GM12878 (cell line): ENCODE measurements at regions not wholly inside any gene's neighbourhood (a gene's known extent, or its start where the extent isn't known, plus 50 kb on each side); places are given as distances from the start of the nearest gene placed in this dataset.
A peak's percentile ranks its signal among the peaks of the same experiment; 100 is the strongest.

Experiments used
- ATAC-seq: fragments of 200-7000 bp; cut with Tn5 transposase; 3 replicates; pipeline ENCODE4 v1.9.1; 2020; ENCODE audit warnings: mild to moderate bottlenecking, moderate library complexity
- BruUV-seq: library from RNA; stranded (reverse); fragments of 400-500 nt; replicated peaks from 2 replicates; lab custom pipeline; 2021; lab: Mats Ljungman, UMichigan
- CTCF ChIA-PET: fragments of 300-600 bp; sonication (Branson Sonifier 250); formaldehyde crosslinking; extraction: SDS; loops from one replicate; lab custom pipeline; 2021; ENCODE audit warnings: inconsistent platforms; lab: Yijun Ruan, JAX
- POLR2A ChIA-PET: fragments of 350-600 bp; formaldehyde crosslinking; extraction: SDS; loops from one replicate; lab custom pipeline; 2021; ENCODE audit warnings: inconsistent platforms; lab: Charles Lee
- RAD21 ChIA-PET: fragments of 300-600 bp; sonication (Branson Sonifier 250); formaldehyde crosslinking; loops from one replicate; lab custom pipeline; 2023; ENCODE audit warnings: antibody characterized with exemption; ENCODE audit not compliant: unreplicated experiment; lab: Charles Lee
- SMC1A ChIA-PET: fragments of 300-600 bp; sonication (Branson Sonifier 250); formaldehyde crosslinking; loops from one replicate; lab custom pipeline; 2023; ENCODE audit not compliant: unreplicated experiment, uncharacterized antibody; lab: Charles Lee
- DNase-seq: peaks from one replicate; pipeline ENCODE4 v3.0.0-alpha.2; 2011; ENCODE audit warnings: low read depth, low spot score
- FAIRE-seq: peaks from 3 replicates; lab custom pipeline; 2011; peaks lifted over from hg19 to GRCh38; lab: Jason Lieb, UNC
- H2AFZ ChIP-seq: 2 replicates; pipeline ENCODE4 v1.6.0; 2011; ENCODE audit warnings: low read depth, low read length, control low read depth; ENCODE audit not compliant: control insufficient read depth
- H3K27ac ChIP-seq: 2 replicates; pipeline ENCODE4 v1.5.1; 2011; ENCODE audit warnings: control low read depth; ENCODE audit not compliant: control insufficient read depth, insufficient read depth
- H3K27me3 ChIP-seq, 2 experiments: replicated peaks in 1 of 2; 2 replicates each; pipeline versions ENCODE4 v1.6.0 to v1.6.1; 2011; ENCODE audit warnings: low read length in 1 of 2; ENCODE audit not compliant: control insufficient read depth in 2 of 2, insufficient read depth in 2 of 2
- H3K36me3 ChIP-seq, 2 experiments: 2 replicates each; pipeline ENCODE4 v1.5.1; 2011; ENCODE audit warnings: low read length in 1 of 2; ENCODE audit not compliant: control insufficient read depth in 2 of 2, insufficient read depth in 2 of 2
- H3K4me1 ChIP-seq: 2 replicates; pipeline ENCODE4 v1.6.1; 2011; ENCODE audit warnings: mild to moderate bottlenecking, low read length, moderate library complexity, mixed read lengths; ENCODE audit not compliant: control insufficient read depth, insufficient read depth
- H3K4me2 ChIP-seq: 2 replicates; pipeline ENCODE4 v1.6.0; 2011; ENCODE audit warnings: control low read depth; ENCODE audit not compliant: control insufficient read depth, insufficient read depth
- H3K4me3 ChIP-seq: fragments of 200-600 bp; sonication (generic); 2 replicates; pipeline ENCODE4 v1.5.1; 2016
- H3K79me2 ChIP-seq: 2 replicates; pipeline ENCODE4 v1.6.0; 2011; ENCODE audit warnings: low read length; ENCODE audit not compliant: control insufficient read depth, insufficient read depth
- H3K9ac ChIP-seq: 2 replicates; pipeline ENCODE4 v1.8.0; 2011; ENCODE audit warnings: low read length, control low read depth, mixed read lengths; ENCODE audit not compliant: control insufficient read depth, insufficient read depth
- H3K9me3 ChIP-seq: replicated peaks from 3 replicates; pipeline ENCODE4 v1.5.1; 2011; ENCODE audit warnings: mild to moderate bottlenecking, low read length; ENCODE audit not compliant: control insufficient read depth, insufficient read depth
- H4K20me1 ChIP-seq: 2 replicates; pipeline ENCODE4 v1.6.0; 2011; ENCODE audit not compliant: control insufficient read depth, insufficient read depth
- CBFB ChIP-seq: IDR thresholded peaks from 2 replicates; pipeline ENCODE4 v1.6.1; 2016; ENCODE audit warnings: antibody characterized with exemption, low read depth
- EGR1 ChIP-seq, 2 experiments: IDR thresholded peaks; 1 replicate in 1 of 2; 2 replicates in 1 of 2; pipeline ENCODE4 v1.6.1; 2011 to 2012; ENCODE audit warnings: low read depth in 2 of 2, low read length in 2 of 2, borderline replicate concordance in 1 of 2, mild to moderate bottlenecking in 1 of 2, moderate library complexity in 1 of 2
- JUNB ChIP-seq: IDR thresholded peaks from 2 replicates; pipeline ENCODE4 v1.6.1; 2016; ENCODE audit warnings: antibody characterized with exemption, mild to moderate bottlenecking
- KLF5 ChIP-seq: fragments of 450-650 bp; IDR thresholded peaks from 2 replicates; pipeline ENCODE4 v1.6.1; 2014; ENCODE audit warnings: mild to moderate bottlenecking; ENCODE audit not compliant: partially characterized antibody
- MEF2A ChIP-seq: IDR thresholded peaks from 2 replicates; pipeline ENCODE4 v1.6.1; 2011; ENCODE audit warnings: low read depth, mild to moderate bottlenecking, low read length, moderate library complexity; ENCODE audit not compliant: insufficient read depth
- MEF2B ChIP-seq: fragments of 450-650 bp; IDR thresholded peaks from 2 replicates; pipeline ENCODE4 v1.6.1; 2018; ENCODE audit warnings: mild to moderate bottlenecking, moderate library complexity; ENCODE audit not compliant: partially characterized antibody, poor library complexity, severe bottlenecking
- NFIC ChIP-seq: IDR thresholded peaks from 2 replicates; pipeline ENCODE4 v1.6.1; 2012; ENCODE audit warnings: low read depth, mild to moderate bottlenecking, inconsistent platforms, low read length, moderate library complexity
- NR2F1 ChIP-seq: fragments of 450-650 bp; conservative IDR thresholded peaks from 2 replicates; pipeline ENCODE4 v1.6.1; 2017; ENCODE audit warnings: mild to moderate bottlenecking
- PAX5 ChIP-seq: IDR thresholded peaks from 2 replicates; pipeline ENCODE4 v1.6.1; 2011; ENCODE audit warnings: low read depth, low read length, borderline replicate concordance
- RAD51 ChIP-seq: fragments of 450-650 bp; IDR thresholded peaks from 2 replicates; pipeline ENCODE4 v1.6.1; 2016; ENCODE audit warnings: moderate library complexity, mild to moderate bottlenecking, inconsistent platforms
- RUNX3 ChIP-seq: IDR thresholded peaks from 2 replicates; pipeline ENCODE4 v1.6.1; 2012; ENCODE audit warnings: low read length, inconsistent platforms
- STAT3 ChIP-seq: IDR thresholded peaks from 2 replicates; pipeline ENCODE4 v1.6.1; 2011; ENCODE audit warnings: low read depth, low read length, improper control_type of control experiment
- TAF1 ChIP-seq: IDR thresholded peaks from 2 replicates; pipeline ENCODE4 v1.6.1; 2011; ENCODE audit warnings: mild to moderate bottlenecking, low read depth, low read length, borderline replicate concordance
- ZNF384 ChIP-seq: IDR thresholded peaks from 2 replicates; pipeline ENCODE4 v1.6.1; 2012; ENCODE audit warnings: low read depth, mild to moderate bottlenecking, low read length, improper control_type of control experiment, borderline replicate concordance
- ZSCAN29 ChIP-seq: fragments of 450-650 bp; IDR thresholded peaks from 2 replicates; pipeline ENCODE4 v1.6.1; 2017; ENCODE audit warnings: mild to moderate bottlenecking, moderate library complexity
- ZZZ3 ChIP-seq: IDR thresholded peaks from 2 replicates; pipeline ENCODE4 v1.6.1; 2011; ENCODE audit warnings: low read depth; ENCODE audit not compliant: control insufficient read depth, insufficient read length
- WGBS: methylation state at CpG from one replicate; pipeline ENCODE4 v1.1.6; 2016; ENCODE audit warnings: low lambda C conversion rate; ENCODE audit not compliant: insufficient replicate concordance, insufficient coverage; ENCODE audit errors: missing lambda C conversion rate; 5-methylcytosine and 5-hydroxymethylcytosine counted together
- in situ Hi-C: fragments of 300-500 bp; cut with MboI; formaldehyde crosslinking; loops from 9 replicates; pipeline ENCODE4 v1.14.3; 2018; ENCODE audit warnings: mixed read lengths
- intact Hi-C: fragments of 100-400 bp; cut with micrococcal nuclease; formaldehyde crosslinking; loops from one replicate; pipeline ENCODE4 v1.14.2; 2022; ENCODE audit not compliant: unreplicated experiment
- TF ChIP-seq, protein P1 (sequence below): fragments of 450-650 bp; IDR thresholded peaks from 2 replicates; pipeline ENCODE4 v1.6.1; 2017; ENCODE audit warnings: low read depth, mild to moderate bottlenecking, moderate library complexity
- TF ChIP-seq, protein P2 (sequence below): fragments of 450-650 bp; IDR thresholded peaks from 2 replicates; pipeline ENCODE4 v1.6.1; 2016; ENCODE audit warnings: mild to moderate bottlenecking, moderate library complexity, borderline replicate concordance

DNA sequence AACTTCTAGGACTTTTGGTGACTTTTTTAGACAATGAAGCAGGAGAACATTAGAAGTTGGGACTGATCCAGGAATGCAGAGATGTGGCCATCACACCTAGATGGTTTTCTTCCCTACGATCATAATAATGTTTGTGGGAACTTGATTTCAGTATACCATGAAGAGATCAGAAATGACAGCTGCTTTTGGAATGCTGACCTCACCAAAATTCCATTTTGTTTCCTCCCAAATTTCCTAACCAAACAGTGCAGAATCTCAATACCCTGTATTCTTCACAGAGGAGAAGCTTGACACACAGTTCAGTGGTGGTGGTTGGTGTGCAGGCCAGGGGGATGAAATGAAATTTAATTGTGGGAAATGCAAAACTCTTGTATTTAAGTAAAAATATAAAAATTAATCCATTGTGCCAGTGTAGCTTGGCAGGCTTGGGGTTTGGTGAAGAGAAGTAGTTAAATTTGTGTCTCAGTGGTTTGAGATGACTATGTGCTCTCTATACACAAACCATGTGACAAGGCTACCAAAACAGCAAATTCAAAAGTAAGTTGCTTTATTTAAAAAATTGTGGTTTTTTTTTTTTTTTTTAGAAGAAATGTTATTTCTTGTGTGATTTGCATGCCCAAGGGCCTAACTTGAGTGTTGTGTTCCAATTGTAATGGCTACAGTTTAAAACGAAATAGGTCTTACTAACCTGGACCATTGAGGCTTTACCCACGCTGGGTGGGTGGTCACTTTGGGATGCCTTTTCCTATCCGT is 252.4 kb downstream of the LPIN1 start:
- CTCF ChIA-PET, result interaction anchor here (0.6 to 1.6 kb wide), 4 partner anchors 8 to 129 kb away, joined by 4 to 9 read pairs (median 4); no protein-coding TSS in a partner anchor
- no peaks in the 10 kb centered on the region for H3K27me3 ChIP-seq
- H2AFZ ChIP-seq, result no peak overlapping the region
- H3K4me3 ChIP-seq, result no peak overlapping the region
- H3K4me2 ChIP-seq, result peak overlapping the region; percentile 17
- DNase-seq (peak; percentile 40), FAIRE-seq (no peak), ATAC-seq (peak; percentile 78)
- 11% methylated on average over 4 of the region's 4 CpGs for WGBS
- peaks cover 3 to 4% of the 10 kb centered on the region in 2 experiments; a peak in 3 of 4 replicates for H3K36me3 ChIP-seq
- SMC1A ChIA-PET, result interaction anchor here (0.7 to 2.6 kb wide), 18 partner anchors 7 to 168 kb away, joined by 3 to 15 read pairs (median 4); no protein-coding TSS in a partner anchor
- H4K20me1 ChIP-seq, result no peaks in the 10 kb centered on the region
- RAD21 ChIA-PET, result interaction anchor here (0.7 to 3.1 kb wide), 11 partner anchors 8 to 136 kb away, joined by 3 to 10 read pairs (median 4); no protein-coding TSS in a partner anchor
- no TSS peak for BruUV-seq
- H3K79me2 ChIP-seq, result no peaks in the 10 kb centered on the region; the same call in 1 of the 2 replicates
- H3K9ac ChIP-seq, result no peak overlapping the region
- POLR2A ChIA-PET, result interaction anchor here (0.7 to 2.8 kb wide), 4 partner anchors 11 to 131 kb away, joined by 3 to 11 read pairs (median 4); no protein-coding TSS in a partner anchor
- H3K4me1 ChIP-seq, result peaks cover 17% of the 10 kb centered on the region
- H3K27ac ChIP-seq, result peak overlapping the region; percentile 50
- in situ Hi-C loops (no loop called here), intact Hi-C loops (no loop called here)
- H3K9me3 ChIP-seq, result peaks cover 22% of the 10 kb centered on the region
- TF ChIP-seq MEF2A (peak; percentile 68; the same call in 1 of the 2 replicates), NFIC (peak; percentile 39), CBFB (no peak; the same call in 1 of the 2 replicates), JUNB (peak; percentile 40), STAT3 (0 out of 2 replicates have a peak, but pooled peaks have one; percentile 23), EGR1 (IDR thresholded peaks at IDR 0.05; ENCODE audit: borderline replicate concordance in 1 of 2, low read depth in 2 of 2, low read length in 2 of 2) (no peak), PAX5 (no peak), ZZZ3 (no peak), KLF5 (no peak), RUNX3 (peak; percentile 71), ZSCAN29 (no peak), TAF1 (no peak), RAD51 (peak; percentile 65), ZNF384 (peak; percentile 84), NR2F1 (no peak), MEF2B (peak; percentile 35)
- TF ChIP-seq, protein P1, sequence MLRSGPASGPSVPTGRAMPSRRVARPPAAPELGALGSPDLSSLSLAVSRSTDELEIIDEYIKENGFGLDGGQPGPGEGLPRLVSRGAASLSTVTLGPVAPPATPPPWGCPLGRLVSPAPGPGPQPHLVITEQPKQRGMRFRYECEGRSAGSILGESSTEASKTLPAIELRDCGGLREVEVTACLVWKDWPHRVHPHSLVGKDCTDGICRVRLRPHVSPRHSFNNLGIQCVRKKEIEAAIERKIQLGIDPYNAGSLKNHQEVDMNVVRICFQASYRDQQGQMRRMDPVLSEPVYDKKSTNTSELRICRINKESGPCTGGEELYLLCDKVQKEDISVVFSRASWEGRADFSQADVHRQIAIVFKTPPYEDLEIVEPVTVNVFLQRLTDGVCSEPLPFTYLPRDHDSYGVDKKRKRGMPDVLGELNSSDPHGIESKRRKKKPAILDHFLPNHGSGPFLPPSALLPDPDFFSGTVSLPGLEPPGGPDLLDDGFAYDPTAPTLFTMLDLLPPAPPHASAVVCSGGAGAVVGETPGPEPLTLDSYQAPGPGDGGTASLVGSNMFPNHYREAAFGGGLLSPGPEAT, result no peak
- TF ChIP-seq, protein P2, sequence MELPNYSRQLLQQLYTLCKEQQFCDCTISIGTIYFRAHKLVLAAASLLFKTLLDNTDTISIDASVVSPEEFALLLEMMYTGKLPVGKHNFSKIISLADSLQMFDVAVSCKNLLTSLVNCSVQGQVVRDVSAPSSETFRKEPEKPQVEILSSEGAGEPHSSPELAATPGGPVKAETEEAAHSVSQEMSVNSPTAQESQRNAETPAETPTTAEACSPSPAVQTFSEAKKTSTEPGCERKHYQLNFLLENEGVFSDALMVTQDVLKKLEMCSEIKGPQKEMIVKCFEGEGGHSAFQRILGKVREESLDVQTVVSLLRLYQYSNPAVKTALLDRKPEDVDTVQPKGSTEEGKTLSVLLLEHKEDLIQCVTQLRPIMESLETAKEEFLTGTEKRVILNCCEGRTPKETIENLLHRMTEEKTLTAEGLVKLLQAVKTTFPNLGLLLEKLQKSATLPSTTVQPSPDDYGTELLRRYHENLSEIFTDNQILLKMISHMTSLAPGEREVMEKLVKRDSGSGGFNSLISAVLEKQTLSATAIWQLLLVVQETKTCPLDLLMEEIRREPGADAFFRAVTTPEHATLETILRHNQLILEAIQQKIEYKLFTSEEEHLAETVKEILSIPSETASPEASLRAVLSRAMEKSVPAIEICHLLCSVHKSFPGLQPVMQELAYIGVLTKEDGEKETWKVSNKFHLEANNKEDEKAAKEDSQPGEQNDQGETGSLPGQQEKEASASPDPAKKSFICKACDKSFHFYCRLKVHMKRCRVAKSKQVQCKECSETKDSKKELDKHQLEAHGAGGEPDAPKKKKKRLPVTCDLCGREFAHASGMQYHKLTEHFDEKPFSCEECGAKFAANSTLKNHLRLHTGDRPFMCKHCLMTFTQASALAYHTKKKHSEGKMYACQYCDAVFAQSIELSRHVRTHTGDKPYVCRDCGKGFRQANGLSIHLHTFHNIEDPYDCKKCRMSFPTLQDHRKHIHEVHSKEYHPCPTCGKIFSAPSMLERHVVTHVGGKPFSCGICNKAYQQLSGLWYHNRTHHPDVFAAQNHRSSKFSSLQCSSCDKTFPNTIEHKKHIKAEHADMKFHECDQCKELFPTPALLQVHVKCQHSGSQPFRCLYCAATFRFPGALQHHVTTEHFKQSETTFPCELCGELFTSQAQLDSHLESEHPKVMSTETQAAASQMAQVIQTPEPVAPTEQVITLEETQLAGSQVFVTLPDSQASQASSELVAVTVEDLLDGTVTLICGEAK, result peak; percentile 80; the same call in 1 of the 2 replicates
